ENCODE measurements at regions not wholly inside any gene's neighbourhood (a gene's known extent, or its start where the extent isn't known, plus 50 kb on each side); places are given as distances from the start of the nearest gene placed in this dataset.

DNA sequence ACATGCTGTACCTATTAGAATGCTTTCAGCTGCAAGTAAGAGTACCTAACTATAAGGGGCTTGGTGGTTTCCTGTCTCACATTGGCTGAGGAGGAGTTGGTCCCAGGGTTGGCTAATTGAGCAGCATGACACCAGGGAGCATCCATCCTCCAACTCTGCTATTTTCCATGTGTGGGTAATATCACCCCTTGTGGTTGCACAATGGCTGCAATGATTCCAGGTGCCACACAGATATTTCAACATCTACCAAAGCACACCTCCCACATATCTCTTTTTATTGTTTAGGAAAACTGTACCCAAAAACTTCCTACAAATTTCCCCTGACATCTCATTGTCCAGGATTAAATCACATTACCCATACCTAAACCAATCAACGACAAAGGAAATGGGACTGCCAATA is 118.0 kb upstream of the EEA1 start:
- TF ChIP-seq CTCF (tag by site-specific recombination; IDR thresholded peaks at IDR 0.05) (no peak), YY1 (tag by site-specific recombination; IDR thresholded peaks at IDR 0.05) (no peak)
- TF ChIP-seq, protein P1, sequence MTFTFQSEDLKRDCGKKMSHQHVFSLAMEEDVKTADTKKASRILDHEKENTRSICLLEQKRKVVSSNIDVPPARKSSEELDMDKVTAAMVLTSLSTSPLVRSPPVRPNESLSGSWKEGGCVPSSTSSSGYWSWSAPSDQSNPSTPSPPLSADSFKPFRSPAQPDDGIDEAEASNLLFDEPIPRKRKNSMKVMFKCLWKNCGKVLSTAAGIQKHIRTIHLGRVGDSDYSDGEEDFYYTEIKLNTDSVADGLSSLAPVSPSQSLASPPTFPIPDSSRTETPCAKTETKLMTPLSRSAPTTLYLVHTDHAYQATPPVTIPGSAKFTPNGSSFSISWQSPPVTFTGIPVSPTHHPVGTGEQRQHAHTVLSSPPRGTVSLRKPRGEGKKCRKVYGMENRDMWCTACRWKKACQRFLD (tag by site-specific recombination; IDR thresholded peaks at IDR 0.05), result no peak

All from HEK293 (cell line).